GM04503 (cell line): ENCODE measurements at regions not wholly inside any gene's neighbourhood (a gene's known extent, or its start where the extent isn't known, plus 50 kb on each side); places are given as distances from the start of the nearest gene placed in this dataset.

ENCODE experiments used
- DNase-seq: peaks from one replicate; pipeline ENCODE4 v3.0.0-alpha.2; 2012; ENCODE audit warnings: low read depth

DNA sequence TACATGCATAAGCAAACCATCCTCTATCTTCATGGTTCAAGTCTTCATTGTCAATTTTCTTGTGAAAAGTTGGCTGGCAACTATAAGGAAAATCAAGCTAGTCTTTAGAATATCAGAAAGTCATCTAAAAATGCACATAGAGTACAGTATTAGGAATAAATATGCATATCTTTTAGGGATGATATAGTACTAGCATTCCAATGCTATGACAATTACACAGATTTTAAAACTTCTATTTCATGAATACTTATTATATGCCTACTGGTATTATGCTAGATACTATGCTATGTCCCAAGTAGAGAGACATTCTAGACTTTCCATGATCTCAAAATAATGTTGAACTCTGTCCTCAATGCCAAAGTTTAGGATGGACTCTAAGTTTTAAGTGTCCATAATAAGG, 81.3 kb upstream of the NAALADL2 start:
- DNase-seq: no peak

DNA sequence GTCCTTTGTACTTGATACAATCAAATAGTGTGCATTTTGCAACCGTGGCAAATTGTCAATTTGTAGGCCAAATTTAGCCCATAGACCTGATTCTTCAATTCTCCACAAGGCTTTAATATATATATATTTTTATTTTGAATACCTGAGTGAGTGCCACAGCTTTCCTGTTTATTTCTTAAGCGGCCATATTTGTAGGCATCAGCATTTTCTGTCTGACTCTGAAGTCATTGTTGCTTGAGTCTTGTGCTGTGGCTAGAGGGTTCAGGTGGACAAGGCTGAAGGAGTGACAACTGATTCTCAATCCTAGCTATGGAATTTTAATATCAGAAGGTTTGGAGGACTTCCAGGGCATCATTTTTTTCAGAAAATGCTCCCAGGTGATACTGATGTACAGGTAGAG, 75.6 kb upstream of the NAALADL2 start:
- no peak for DNase-seq

DNA sequence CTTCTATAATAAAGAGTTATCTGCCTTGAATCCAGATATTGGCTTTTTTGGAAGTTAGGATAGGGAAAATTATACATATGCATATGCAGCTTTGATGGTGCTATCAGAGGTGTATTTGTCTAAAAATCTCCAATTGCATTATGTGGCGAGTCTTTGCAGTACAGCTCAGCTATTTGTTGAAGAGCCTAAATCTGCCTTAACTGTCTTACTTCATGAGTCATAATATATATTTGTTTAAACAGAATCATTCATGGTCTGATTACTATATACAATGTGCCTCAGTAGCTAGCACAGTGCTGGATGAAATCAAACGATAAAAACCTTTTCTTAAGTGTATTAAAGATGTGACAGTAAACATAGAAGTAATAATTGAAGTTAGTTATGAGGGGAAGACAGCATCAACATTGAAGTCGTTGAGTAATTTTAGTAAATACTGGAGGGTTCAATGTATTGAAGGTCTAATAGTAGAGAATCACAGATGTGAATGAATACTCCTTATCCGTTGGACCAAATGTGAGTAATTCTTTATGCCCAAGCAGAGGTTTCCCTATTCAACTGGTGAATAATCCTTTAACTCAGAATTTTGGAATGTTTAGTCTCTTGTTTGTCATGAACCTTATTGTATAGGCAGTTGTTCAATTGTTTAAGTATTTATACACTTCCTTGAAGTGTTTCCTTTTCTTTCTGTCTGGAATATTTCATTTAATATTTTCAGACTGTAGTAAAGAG, 74.8 kb upstream of the NAALADL2 start:
- no peak for DNase-seq

DNA sequence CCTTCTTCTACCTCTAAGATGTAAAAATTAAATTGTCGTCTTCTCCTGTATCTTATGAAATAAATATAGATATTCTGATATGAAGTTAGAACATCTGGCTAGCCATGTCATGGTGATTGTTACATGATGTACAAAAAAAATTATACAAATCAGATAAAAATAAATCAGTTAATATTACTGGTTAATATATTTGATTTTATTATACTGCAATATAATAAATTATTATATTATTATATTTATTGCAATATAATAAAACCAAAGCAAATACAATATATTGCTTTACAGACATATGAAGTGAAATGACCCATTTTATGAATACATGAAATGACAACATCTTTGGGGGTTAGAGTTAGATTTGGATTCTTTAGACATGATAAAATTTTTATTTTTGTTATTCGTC, 72.3 kb upstream of the NAALADL2 start:
- DNase-seq: no peak

DNA sequence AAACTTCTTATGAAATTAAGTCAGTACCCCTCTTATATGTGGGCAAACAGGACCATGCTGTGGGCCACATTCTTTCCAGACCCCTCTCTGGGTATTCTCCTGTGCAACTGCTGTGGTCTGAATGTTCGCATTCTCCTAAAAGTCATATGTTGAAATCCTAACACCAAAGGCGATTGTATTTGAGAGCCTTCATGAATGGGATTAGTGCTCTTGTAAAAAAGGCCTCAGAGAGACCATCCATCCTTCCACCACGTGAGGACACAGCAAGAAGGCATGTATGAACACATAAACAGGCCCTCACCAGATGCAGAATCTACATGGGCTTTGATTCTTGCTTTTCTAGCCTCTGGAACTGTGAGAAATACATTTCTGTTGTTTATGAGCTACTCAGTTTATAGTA, 68.0 kb upstream of the NAALADL2 start:
- no peak for DNase-seq

DNA sequence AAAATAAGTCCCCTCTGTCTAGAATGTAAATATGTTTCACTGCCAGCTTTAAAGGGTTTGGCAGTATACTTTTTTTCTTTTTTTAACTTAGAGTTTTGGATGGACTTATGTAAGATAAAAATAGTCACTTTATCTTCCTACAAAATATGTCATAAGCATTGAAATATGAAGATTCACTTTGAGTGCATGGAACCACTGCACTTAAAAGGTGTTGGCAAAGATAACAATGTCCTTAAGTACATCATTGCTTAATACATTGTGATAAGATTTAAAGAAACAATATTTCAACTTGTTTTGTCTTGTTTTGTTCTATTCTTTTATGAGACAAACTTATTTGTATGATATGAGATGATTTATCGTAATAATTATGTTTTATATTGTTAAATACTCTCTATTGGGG, 66.3 kb upstream of the NAALADL2 start:
- DNase-seq: no peak
